Right atrium auricular region (tissue), 2 donors: ENCODE measurements at regions not wholly inside any gene's neighbourhood (a gene's known extent, or its start where the extent isn't known, plus 50 kb on each side); places are given as distances from the start of the nearest gene placed in this dataset.
"Not testable (repeated sequence)": the region's sequence is repeated elsewhere in the genome, so short reads cannot be mapped to it uniquely, and the experiment has no call there.

Source experiments
- DNase-seq: peaks from one replicate; pipeline ENCODE4 v3.0.0-alpha.2; 2019; ENCODE audit warnings: low spot score
- H3K27ac ChIP-seq, 2 donors: fragments of 200-600 bp; sonication (generic); 1 replicate in 1 of 2; 2 replicates in 1 of 2; pipeline ENCODE4 v1.5.1; 2016 to 2019
- H3K27me3 ChIP-seq, 2 donors: fragments of 200-600 bp; sonication (generic); one replicate each; pipeline versions ENCODE4 v1.5.1 to v1.6.0; 2017 to 2019
- H3K36me3 ChIP-seq: fragments of 200-600 bp; sonication (generic); one replicate; pipeline ENCODE4 v1.5.1; 2016
- H3K4me1 ChIP-seq, 2 donors: fragments of 200-600 bp; sonication (generic); one replicate each; pipeline versions ENCODE4 v1.5.1 to v1.6.0; 2017 to 2019
- H3K4me3 ChIP-seq, 2 donors: fragments of 200-600 bp; sonication (generic); 1 replicate in 1 of 2; 2 replicates in 1 of 2; pipeline ENCODE4 v1.5.1; 2017 to 2019; ENCODE audit warnings: mild to moderate bottlenecking in 1 of 2, moderate library complexity in 1 of 2
- H3K9me3 ChIP-seq, 2 donors: fragments of 200-600 bp; sonication (generic); one replicate each; pipeline ENCODE4 v1.5.1; 2019
- CTCF ChIP-seq, 2 donors: fragments of 200-600 bp; sonication (generic); IDR thresholded peaks; one replicate each; pipeline ENCODE4 v1.5.1; 2019; ENCODE audit warnings: antibody characterized with exemption in 2 of 2

GRCh38 chr18:30446605-30447004 lies 595.9 kb downstream of the DSC3 start:
- H3K4me1 ChIP-seq: no peaks in the 10 kb centered on the region
- no peaks in the 10 kb centered on the region for H3K27me3 ChIP-seq
- no peak for TF ChIP-seq CTCF (IDR thresholded peaks at IDR 0.05)
- no peaks in the 10 kb centered on the region for H3K9me3 ChIP-seq
- no peak overlapping the region for H3K4me3 ChIP-seq
- no peaks in the 10 kb centered on the region for H3K36me3 ChIP-seq
- H3K27ac ChIP-seq: no peak overlapping the region
- DNase-seq: no peak

- TF ChIP-seq CTCF (IDR thresholded peaks at IDR 0.05): no peak
- H3K9me3 ChIP-seq: no peaks in the 10 kb centered on the region
- DNase-seq: no peak
- no peak overlapping the region for H3K4me3 ChIP-seq
- H3K4me1 ChIP-seq: no peaks in the 10 kb centered on the region
- H3K27me3 ChIP-seq: no peaks in the 10 kb centered on the region
- H3K36me3 ChIP-seq: no peaks in the 10 kb centered on the region
- H3K27ac ChIP-seq: no peak overlapping the region
These were observed 598.0 kb downstream of the DSC3 start for GRCh38 chr18:30444544-30444943.

- Histone ChIP-seq H3K36me3 (no peaks in the 10 kb centered on the region), H3K4me1 (no peaks in the 10 kb centered on the region), H3K27ac (no peak overlapping the region), H3K27me3 (no peaks in the 10 kb centered on the region), H3K4me3 (no peak overlapping the region), H3K9me3 (no peaks in the 10 kb centered on the region)
- no peak for DNase-seq
- no peak for TF ChIP-seq CTCF (IDR thresholded peaks at IDR 0.05)
These were observed 602.2 kb downstream of the DSC3 start for GRCh38 chr18:30440351-30440750.

GRCh38 chr18:30439174-30439573 lies 603.4 kb downstream of the DSC3 start:
- no peak overlapping the region for H3K4me3 ChIP-seq
- TF ChIP-seq CTCF (IDR thresholded peaks at IDR 0.05): no peak
- no peak for DNase-seq
- no peak overlapping the region for H3K27ac ChIP-seq
- H3K27me3 ChIP-seq: no peaks in the 10 kb centered on the region
- H3K36me3 ChIP-seq: no peaks in the 10 kb centered on the region
- no peaks in the 10 kb centered on the region for H3K4me1 ChIP-seq
- H3K9me3 ChIP-seq: no peaks in the 10 kb centered on the region

- H3K27ac ChIP-seq: no peak overlapping the region
- H3K36me3 ChIP-seq: no peaks in the 10 kb centered on the region
- no peaks in the 10 kb centered on the region for H3K27me3 ChIP-seq
- no peak for DNase-seq
- no peak for TF ChIP-seq CTCF (IDR thresholded peaks at IDR 0.05)
- H3K4me3 ChIP-seq: no peak overlapping the region
- H3K4me1 ChIP-seq: no peaks in the 10 kb centered on the region
- no peaks in the 10 kb centered on the region for H3K9me3 ChIP-seq
These were observed 610.2 kb downstream of the DSC3 start for GRCh38 chr18:30432349-30432748.

GRCh38 chr18:30419399-30419798 lies 623.1 kb downstream of the DSC3 start:
- H3K4me3 ChIP-seq, DNase-seq, H3K27ac ChIP-seq, H3K9me3 ChIP-seq, H3K27me3 ChIP-seq, H3K4me1 ChIP-seq, H3K36me3 ChIP-seq: not testable (repeated sequence)
